Umbilical cord (tissue), 1 donor: ENCODE measurements at regions not wholly inside any gene's neighbourhood (a gene's known extent, or its start where the extent isn't known, plus 50 kb on each side); places are given as distances from the start of the nearest gene placed in this dataset.

Experiments
- DNase-seq: peaks from one replicate; pipeline ENCODE4 v3.0.0-alpha.2; 2015; ENCODE audit warnings: low spot score

GRCh38 chr15:45946111-45946510, 311.3 kb downstream of the SQOR start:
- DNase-seq = peak; percentile 92

GRCh38 chr15:45948181-45948621, 313.4 kb downstream of the SQOR start:
- DNase-seq = no peak

GRCh38 chr15:45958924-45959323, 324.1 kb downstream of the SQOR start:
- DNase-seq = no peak

GRCh38 chr15:45962733-45963132, 327.9 kb downstream of the SQOR start:
- DNase-seq = no peak

- no peak for DNase-seq
These were observed 335.7 kb downstream of the SQOR start for GRCh38 chr15:45970542-45970941.

- no peak for DNase-seq
These were observed 345.5 kb downstream of the SQOR start for GRCh38 chr15:45980366-45980765.

GRCh38 chr15:45981625-45982024, 346.8 kb downstream of the SQOR start:
- DNase-seq = no peak

- DNase-seq = no peak
These were observed 357.0 kb downstream of the SQOR start for GRCh38 chr15:45991863-45992262.

GRCh38 chr15:45993072-45993471, 358.2 kb downstream of the SQOR start:
- no peak for DNase-seq

GRCh38 chr15:45993508-45993907, 358.7 kb downstream of the SQOR start:
- DNase-seq = no peak

GRCh38 chr15:45995800-45996199, 361.0 kb downstream of the SQOR start:
- no peak for DNase-seq

GRCh38 chr15:46014532-46014931, 379.7 kb downstream of the SQOR start:
- no peak for DNase-seq

- DNase-seq = no peak
These were observed 399.9 kb downstream of the SQOR start for GRCh38 chr15:46034755-46035154.

GRCh38 chr15:46039703-46040102, 404.9 kb downstream of the SQOR start:
- no peak for DNase-seq

- no peak for DNase-seq
These were observed 407.1 kb downstream of the SQOR start for GRCh38 chr15:46041905-46042304.

- peak; percentile 56 for DNase-seq
These were observed 425.2 kb downstream of the SQOR start for GRCh38 chr15:46059921-46060594.

GRCh38 chr15:46061002-46061401, 426.2 kb downstream of the SQOR start:
- no peak for DNase-seq

GRCh38 chr15:46077220-46077619, 442.4 kb downstream of the SQOR start:
- DNase-seq = no peak

GRCh38 chr15:46079046-46079445, 444.2 kb downstream of the SQOR start:
- DNase-seq = no peak

- no peak for DNase-seq
These were observed 445.2 kb downstream of the SQOR start for GRCh38 chr15:46080016-46080415.

GRCh38 chr15:46088486-46089445, 453.9 kb downstream of the SQOR start:
- DNase-seq = peak; percentile 35

- DNase-seq = no peak
These were observed 454.7 kb downstream of the SQOR start for GRCh38 chr15:46089467-46089935.
